Vagina (tissue), 2 donors: ENCODE measurements at regions not wholly inside any gene's neighbourhood (a gene's known extent, or its start where the extent isn't known, plus 50 kb on each side); places are given as distances from the start of the nearest gene placed in this dataset.

ENCODE experiments used
- POLR2AphosphoS5 ChIP-seq, 2 donors: sonication (generic); formaldehyde crosslinking; IDR thresholded peaks; one replicate each; pipeline ENCODE4 v1.9.0; 2017; ENCODE audit warnings: antibody characterized with exemption in 2 of 2, mild to moderate bottlenecking in 2 of 2, low read depth in 1 of 2; ENCODE audit not compliant: insufficient read depth in 1 of 2
- TF ChIP-seq, protein P1 (sequence below), 3 experiments: fragments of 450-650 bp in 2 of 3; fragments of 200-600 bp in 1 of 3; sonication (generic) in 1 of 3; IDR thresholded peaks; one replicate each; pipeline ENCODE4 v1.5.1; 2017 to 2019; ENCODE audit warnings: antibody characterized with exemption in 3 of 3, mild to moderate bottlenecking in 2 of 3, moderate library complexity in 2 of 3

DNA sequence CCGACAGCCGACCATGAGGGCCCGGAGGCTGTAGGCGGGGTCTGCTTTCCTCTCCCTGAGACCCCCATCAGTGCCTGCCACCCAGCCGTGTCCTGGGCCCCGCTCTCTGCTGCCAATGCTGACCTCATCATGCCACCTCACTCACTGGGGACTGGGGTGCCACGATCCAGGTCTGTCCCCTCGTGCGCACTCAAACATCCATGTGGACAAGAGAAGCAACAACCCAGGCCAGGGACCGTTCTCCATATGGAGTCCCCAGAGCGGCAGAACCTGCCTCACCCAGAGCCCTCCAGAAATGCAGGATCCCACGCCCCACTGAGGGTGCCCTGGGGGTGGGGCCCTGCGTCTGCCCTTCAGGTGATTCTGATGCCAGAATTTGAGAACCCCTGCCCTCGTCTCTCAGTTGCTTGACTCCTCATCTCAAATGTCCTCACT, 210.0 kb upstream of the PPP2R2D start:
- TF ChIP-seq POLR2AphosphoS5 (IDR thresholded peaks at IDR 0.05; ENCODE audit: insufficient read depth in 1 of 2, low read depth in 1 of 2), result no peak
- TF ChIP-seq, protein P1, sequence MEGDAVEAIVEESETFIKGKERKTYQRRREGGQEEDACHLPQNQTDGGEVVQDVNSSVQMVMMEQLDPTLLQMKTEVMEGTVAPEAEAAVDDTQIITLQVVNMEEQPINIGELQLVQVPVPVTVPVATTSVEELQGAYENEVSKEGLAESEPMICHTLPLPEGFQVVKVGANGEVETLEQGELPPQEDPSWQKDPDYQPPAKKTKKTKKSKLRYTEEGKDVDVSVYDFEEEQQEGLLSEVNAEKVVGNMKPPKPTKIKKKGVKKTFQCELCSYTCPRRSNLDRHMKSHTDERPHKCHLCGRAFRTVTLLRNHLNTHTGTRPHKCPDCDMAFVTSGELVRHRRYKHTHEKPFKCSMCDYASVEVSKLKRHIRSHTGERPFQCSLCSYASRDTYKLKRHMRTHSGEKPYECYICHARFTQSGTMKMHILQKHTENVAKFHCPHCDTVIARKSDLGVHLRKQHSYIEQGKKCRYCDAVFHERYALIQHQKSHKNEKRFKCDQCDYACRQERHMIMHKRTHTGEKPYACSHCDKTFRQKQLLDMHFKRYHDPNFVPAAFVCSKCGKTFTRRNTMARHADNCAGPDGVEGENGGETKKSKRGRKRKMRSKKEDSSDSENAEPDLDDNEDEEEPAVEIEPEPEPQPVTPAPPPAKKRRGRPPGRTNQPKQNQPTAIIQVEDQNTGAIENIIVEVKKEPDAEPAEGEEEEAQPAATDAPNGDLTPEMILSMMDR (IDR thresholded peaks at IDR 0.05), result no peak
